Stimulated activated CD4-positive, alpha-beta T cell treated with anti-CD3 and anti-CD28 coated beads, TNF-alpha, amount 100 ng/mL, for 4 hours (primary cell): ENCODE measurements at regions not wholly inside any gene's neighbourhood (a gene's known extent, or its start where the extent isn't known, plus 50 kb on each side); places are given as distances from the start of the nearest gene placed in this dataset.
A peak's percentile ranks its signal among the peaks of the same experiment; 100 is the strongest.

Experiments
- DNase-seq, 3 experiments: peaks; one replicate each; pipeline ENCODE4 v3.0.0-alpha.2; 2020; ENCODE audit warnings: low read depth in 3 of 3

- DNase-seq: no peak
Observed at GRCh38 chr12:30827101-30828066, 72.6 kb upstream of the CAPRIN2 start.

GRCh38 chr12:30826276-30826675 lies 71.5 kb upstream of the CAPRIN2 start:
- DNase-seq: no peak

- no peak for DNase-seq
Observed at GRCh38 chr12:30825341-30825740, 70.6 kb upstream of the CAPRIN2 start.

- DNase-seq: no peak
Observed at GRCh38 chr12:30824311-30824710, 69.6 kb upstream of the CAPRIN2 start.

- no peak for DNase-seq
Observed at GRCh38 chr12:30823764-30824163, 69.0 kb upstream of the CAPRIN2 start.

GRCh38 chr12:30823156-30823699 lies 68.5 kb upstream of the CAPRIN2 start:
- peak in 1 of 3 experiments; percentile 11 for DNase-seq

- DNase-seq: no peak
Observed at GRCh38 chr12:30822385-30823155, 67.8 kb upstream of the CAPRIN2 start.

- no peak for DNase-seq
Observed at GRCh38 chr12:30820406-30820946, 65.7 kb upstream of the CAPRIN2 start.

- no peak for DNase-seq
Observed at GRCh38 chr12:30818562-30818961, 63.8 kb upstream of the CAPRIN2 start.

GRCh38 chr12:30816742-30817465 lies 62.2 kb upstream of the CAPRIN2 start:
- no peak for DNase-seq

- no peak for DNase-seq
Observed at GRCh38 chr12:30814295-30814655, 59.5 kb upstream of the CAPRIN2 start.

GRCh38 chr12:30813525-30814294 lies 59.0 kb upstream of the CAPRIN2 start:
- no peak for DNase-seq

- DNase-seq: no peak
Observed at GRCh38 chr12:30811966-30812365, 57.2 kb upstream of the CAPRIN2 start.

- DNase-seq: no peak
Observed at GRCh38 chr12:30810918-30811317, 56.2 kb upstream of the CAPRIN2 start.

GRCh38 chr12:30807695-30808034 lies 52.9 kb upstream of the CAPRIN2 start:
- DNase-seq: no peak

GRCh38 chr12:30806989-30807694 lies 52.4 kb upstream of the CAPRIN2 start:
- DNase-seq: no peak

- no peak for DNase-seq
Observed at GRCh38 chr12:30805959-30806358, 51.2 kb upstream of the CAPRIN2 start.
